Psoas muscle (tissue), 7 donors: ENCODE measurements at regions not wholly inside any gene's neighbourhood (a gene's known extent, or its start where the extent isn't known, plus 50 kb on each side); places are given as distances from the start of the nearest gene placed in this dataset.

Experiments used
- ATAC-seq, 4 donors: fragments of 200-7000 bp; cut with Tn5 transposase; one replicate each; pipeline ENCODE4 v1.9.1; 2020; ENCODE audit warnings: moderate library complexity in 3 of 4, mild to moderate bottlenecking in 2 of 4
- DNase-seq, 2 donors: peaks; one replicate each; pipeline ENCODE4 v3.0.0-alpha.2; 2020
- H3K27ac ChIP-seq: fragments of 200-600 bp; one replicate; pipeline ENCODE4 v1.8.0; 2022
- H3K27me3 ChIP-seq, 3 donors: fragments of 200-600 bp in 1 of 3; one replicate each; pipeline versions ENCODE4 v1.6.1 to v1.8.0; 2013 to 2022; ENCODE audit warnings: low read length in 2 of 3, mild to moderate bottlenecking in 2 of 3, moderate library complexity in 1 of 3; ENCODE audit not compliant: insufficient read depth in 3 of 3
- H3K36me3 ChIP-seq, 2 donors: fragments of 200-600 bp in 1 of 2; one replicate each; pipeline versions ENCODE4 v1.6.1 to v1.8.0; 2013 to 2022; ENCODE audit warnings: low read depth in 1 of 2, mild to moderate bottlenecking in 1 of 2, moderate library complexity in 1 of 2; ENCODE audit not compliant: insufficient read depth in 1 of 2
- H3K4me1 ChIP-seq: fragments of 200-600 bp; one replicate; pipeline ENCODE4 v1.8.0; 2022
- H3K4me3 ChIP-seq: fragments of 200-600 bp; one replicate; pipeline ENCODE4 v1.8.0; 2022; ENCODE audit warnings: mild to moderate bottlenecking
- H3K9me3 ChIP-seq: fragments of 200-600 bp; one replicate; pipeline ENCODE4 v1.8.0; 2022
- WGBS, 3 donors: extraction: QIAGEN DNeasy Blood & Tissue Kit; methylation state at CpG; one replicate each; pipeline versions ENCODE4 v1.1.6 to v1.1.7; 2013; 5-methylcytosine and 5-hydroxymethylcytosine counted together
- intact Hi-C, 2 donors: fragments of 100-400 bp; cut with DNase I; formaldehyde crosslinking; loops; one replicate each; pipeline versions ENCODE4 v1.11.0 to v1.14.2; 2022
- TF ChIP-seq, protein P1 (sequence below): fragments of 200-600 bp; IDR thresholded peaks from one replicate; pipeline ENCODE4 v1.8.0; 2022; ENCODE audit warnings: antibody characterized with exemption
- donor health status: healthy with polysubstance abuse.
- donor health status: DM: no; HTN: no; CAD: no; lungs with moderate emphysema.
- donor health status: Bipolar disorder and iron deficiency.
- donor health status: healthy.
- donor health status: DM: yes; HTN: yes; CAD: no.
- donor health status: DM: no; HTN: no; CAD: no.
- donor health status: DM: yes; HTN: yes; CAD: no.

DNA sequence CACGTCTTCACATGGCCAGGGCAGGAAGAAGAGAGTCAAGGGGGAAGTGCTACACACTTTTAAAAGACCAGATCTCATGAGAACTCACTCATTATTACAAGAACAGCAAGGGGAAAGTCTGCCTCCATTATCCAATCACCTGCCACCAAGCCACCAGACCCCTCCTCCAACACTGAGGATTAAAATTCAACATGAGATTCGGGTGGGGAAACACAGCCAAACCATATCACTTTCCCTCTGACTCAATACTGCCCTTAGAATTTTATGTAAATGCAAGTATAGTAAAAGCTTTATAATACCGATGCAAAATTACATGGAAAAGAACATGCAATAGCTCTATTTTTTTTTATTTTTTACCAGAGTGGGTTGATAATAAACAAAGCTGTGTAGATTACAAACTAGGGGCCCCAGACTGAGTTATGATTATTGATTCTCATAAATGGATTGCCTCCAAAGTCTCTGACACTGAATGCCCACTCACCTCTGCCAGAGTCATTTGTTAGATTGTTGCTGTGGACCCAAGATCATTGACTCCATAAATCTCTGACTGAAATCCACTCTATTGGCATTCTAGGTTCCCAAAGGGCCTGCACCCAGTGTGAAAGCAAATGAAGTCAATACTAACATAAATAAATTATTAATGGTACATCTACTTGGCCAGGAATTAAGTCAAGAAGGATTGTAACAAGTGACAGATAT lies 184.8 kb upstream of the FUT9 start:
- WGBS, 3 donors, result 44 to 55% (median 51%) methylated on average over 3 of the region's 3 CpGs
- no peaks in the 10 kb centered on the region for H3K27me3 ChIP-seq
- ATAC-seq, result no peak
- TF ChIP-seq, protein P1, sequence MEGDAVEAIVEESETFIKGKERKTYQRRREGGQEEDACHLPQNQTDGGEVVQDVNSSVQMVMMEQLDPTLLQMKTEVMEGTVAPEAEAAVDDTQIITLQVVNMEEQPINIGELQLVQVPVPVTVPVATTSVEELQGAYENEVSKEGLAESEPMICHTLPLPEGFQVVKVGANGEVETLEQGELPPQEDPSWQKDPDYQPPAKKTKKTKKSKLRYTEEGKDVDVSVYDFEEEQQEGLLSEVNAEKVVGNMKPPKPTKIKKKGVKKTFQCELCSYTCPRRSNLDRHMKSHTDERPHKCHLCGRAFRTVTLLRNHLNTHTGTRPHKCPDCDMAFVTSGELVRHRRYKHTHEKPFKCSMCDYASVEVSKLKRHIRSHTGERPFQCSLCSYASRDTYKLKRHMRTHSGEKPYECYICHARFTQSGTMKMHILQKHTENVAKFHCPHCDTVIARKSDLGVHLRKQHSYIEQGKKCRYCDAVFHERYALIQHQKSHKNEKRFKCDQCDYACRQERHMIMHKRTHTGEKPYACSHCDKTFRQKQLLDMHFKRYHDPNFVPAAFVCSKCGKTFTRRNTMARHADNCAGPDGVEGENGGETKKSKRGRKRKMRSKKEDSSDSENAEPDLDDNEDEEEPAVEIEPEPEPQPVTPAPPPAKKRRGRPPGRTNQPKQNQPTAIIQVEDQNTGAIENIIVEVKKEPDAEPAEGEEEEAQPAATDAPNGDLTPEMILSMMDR, result no peak
- H3K9me3 ChIP-seq, result no peaks in the 10 kb centered on the region
- no peaks in the 10 kb centered on the region for H3K36me3 ChIP-seq
- no peaks in the 10 kb centered on the region for H3K4me1 ChIP-seq
- intact Hi-C loops, result no loop called here
- no peak for DNase-seq
- H3K4me3 ChIP-seq, result no peak overlapping the region
- no peak overlapping the region for H3K27ac ChIP-seq

DNA sequence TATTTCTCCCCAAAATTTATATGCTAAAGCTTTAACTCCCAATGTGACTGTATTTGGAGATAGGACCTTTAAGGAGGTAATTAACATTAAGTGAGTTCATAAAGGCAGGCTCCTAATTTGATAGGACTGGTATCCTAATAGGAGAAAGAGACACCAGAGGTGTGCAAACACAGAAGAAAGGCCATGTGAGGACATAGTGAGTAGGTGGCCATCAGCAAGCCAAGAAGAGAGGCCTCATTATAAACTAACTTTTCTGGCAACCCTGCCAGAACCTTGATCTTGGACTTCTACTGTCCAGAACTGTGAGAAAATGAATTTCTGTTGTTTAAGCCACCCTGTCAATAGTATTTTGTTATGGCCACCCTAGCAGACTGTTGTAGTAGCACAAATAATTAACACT lies 177.9 kb upstream of the FUT9 start:
- H3K4me3 ChIP-seq, result no peak overlapping the region
- ATAC-seq, result no peak
- TF ChIP-seq, protein P1, result no peak

DNA sequence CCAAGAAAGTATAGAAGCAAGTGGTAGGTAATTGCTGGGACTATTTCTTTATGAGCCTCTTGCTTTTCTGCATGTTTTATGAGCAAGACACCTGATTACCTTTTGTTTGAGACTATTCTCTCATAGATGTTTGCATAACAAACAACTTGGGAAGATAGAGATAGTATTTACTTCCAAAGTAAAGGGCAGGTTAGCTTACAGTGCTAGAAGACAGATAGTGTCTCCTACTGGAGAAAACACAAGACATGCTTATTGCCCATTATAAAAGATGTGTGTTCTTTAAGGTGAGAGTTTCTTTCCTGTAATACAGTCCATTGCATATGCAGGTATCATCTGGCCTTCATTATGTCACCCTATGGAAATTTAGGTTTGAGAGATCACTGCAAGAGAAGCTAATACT lies 174.2 kb upstream of the FUT9 start:
- no peak for ATAC-seq
- Histone ChIP-seq H3K4me3 (no peak overlapping the region), H3K27ac (no peak overlapping the region), H3K4me1 (no peaks in the 10 kb centered on the region), H3K36me3 (no peaks in the 10 kb centered on the region), H3K27me3 (no peaks in the 10 kb centered on the region), H3K9me3 (no peaks in the 10 kb centered on the region)
- TF ChIP-seq, protein P1, result no peak
- DNase-seq, result no peak
- intact Hi-C loops, result no loop called here

More for the DNA sequence above, 177.9 kb upstream of the FUT9 start:
- intact Hi-C loops, result no loop called here
- Histone ChIP-seq H3K36me3 (no peaks in the 10 kb centered on the region), H3K27ac (no peak overlapping the region), H3K9me3 (no peaks in the 10 kb centered on the region), H3K27me3 (no peaks in the 10 kb centered on the region), H3K4me1 (no peaks in the 10 kb centered on the region)
- DNase-seq, result no peak

DNA sequence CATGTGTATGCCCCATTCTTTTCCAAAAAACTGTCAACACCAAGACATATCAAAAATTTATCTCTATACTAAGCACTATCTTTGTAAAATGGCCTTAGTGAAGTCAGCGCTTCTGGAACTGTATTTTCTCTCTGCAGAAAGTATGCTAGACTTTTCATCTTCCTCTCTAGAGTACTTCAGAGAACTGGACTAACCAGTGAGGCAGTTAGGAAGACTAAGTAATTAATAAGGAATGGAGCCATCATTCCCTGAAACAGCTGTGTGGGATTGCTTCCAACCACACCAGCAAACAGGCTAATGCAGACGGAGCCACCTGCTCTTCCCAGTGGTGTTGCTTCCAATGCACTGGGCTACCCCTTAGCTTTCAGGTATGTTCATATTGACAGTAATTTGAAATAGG lies 169.1 kb upstream of the FUT9 start:
- Histone ChIP-seq H3K36me3 (no peaks in the 10 kb centered on the region), H3K27ac (no peak overlapping the region), H3K27me3 (no peaks in the 10 kb centered on the region), H3K4me1 (no peaks in the 10 kb centered on the region), H3K9me3 (no peaks in the 10 kb centered on the region), H3K4me3 (no peak overlapping the region)
- WGBS, 3 donors, result 46 to 72% (median 59%) methylated on average over 2 of the region's 2 CpGs
- TF ChIP-seq, protein P1, result no peak
- ATAC-seq (no peak), DNase-seq (no peak)
- intact Hi-C loops, result no loop called here

DNA sequence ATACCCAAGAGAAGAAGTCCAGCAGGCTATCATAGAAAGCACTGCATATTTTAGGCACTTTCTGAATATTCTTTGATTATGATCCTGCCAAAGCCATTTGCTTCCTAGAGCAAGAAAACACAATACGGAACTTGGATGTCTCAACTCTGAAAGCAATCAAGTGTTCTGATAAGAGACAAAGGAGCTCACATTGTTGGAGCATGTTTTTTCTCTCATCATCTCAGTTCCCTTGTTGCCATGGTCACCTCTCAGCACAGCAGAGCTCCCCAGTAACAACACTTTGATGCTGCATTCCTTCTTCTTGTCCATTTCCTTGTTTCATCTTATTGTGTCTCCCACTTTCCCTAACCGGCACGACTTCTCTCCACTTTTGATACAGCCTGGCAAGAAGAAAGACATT lies 168.7 kb upstream of the FUT9 start:
- TF ChIP-seq, protein P1, result no peak
- H3K4me3 ChIP-seq, result no peak overlapping the region
- intact Hi-C loops, result no loop called here
- H3K27ac ChIP-seq, result no peak overlapping the region
- WGBS, 3 donors, result 67 to 82% (median 78%) methylated on average over 3 of the region's 3 CpGs
- H3K9me3 ChIP-seq, result no peaks in the 10 kb centered on the region
- H3K4me1 ChIP-seq, result no peaks in the 10 kb centered on the region
- no peaks in the 10 kb centered on the region for H3K27me3 ChIP-seq
- ATAC-seq, result no peak
- no peak for DNase-seq
- no peaks in the 10 kb centered on the region for H3K36me3 ChIP-seq
